ENCODE measurements at regions not wholly inside any gene's neighbourhood (a gene's known extent, or its start where the extent isn't known, plus 50 kb on each side); places are given as distances from the start of the nearest gene placed in this dataset.

DNA sequence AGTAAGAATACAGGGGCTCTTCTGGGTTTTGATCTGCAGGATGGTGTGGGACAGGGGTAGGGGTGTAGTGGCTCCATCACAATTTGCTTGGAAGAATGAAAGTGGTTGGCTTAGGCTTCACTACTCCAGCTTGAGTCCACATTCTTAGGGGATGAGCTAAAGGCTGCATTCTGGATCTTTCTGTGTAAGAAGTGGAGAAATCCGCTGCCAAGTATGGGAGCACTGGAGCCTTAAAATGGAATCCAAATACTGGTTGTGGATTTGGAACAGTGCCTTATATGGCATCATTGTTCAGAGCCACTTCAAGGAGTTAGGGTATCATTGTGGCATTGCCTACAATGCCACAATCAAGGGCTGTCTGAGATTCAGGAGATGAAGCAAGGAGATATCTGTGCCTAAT lies 187.1 kb downstream of the LMO4 start:
- no peaks in the 10 kb centered on the region for H3K4me1 Mint-ChIP-seq
- TF ChIP-seq, protein P1, sequence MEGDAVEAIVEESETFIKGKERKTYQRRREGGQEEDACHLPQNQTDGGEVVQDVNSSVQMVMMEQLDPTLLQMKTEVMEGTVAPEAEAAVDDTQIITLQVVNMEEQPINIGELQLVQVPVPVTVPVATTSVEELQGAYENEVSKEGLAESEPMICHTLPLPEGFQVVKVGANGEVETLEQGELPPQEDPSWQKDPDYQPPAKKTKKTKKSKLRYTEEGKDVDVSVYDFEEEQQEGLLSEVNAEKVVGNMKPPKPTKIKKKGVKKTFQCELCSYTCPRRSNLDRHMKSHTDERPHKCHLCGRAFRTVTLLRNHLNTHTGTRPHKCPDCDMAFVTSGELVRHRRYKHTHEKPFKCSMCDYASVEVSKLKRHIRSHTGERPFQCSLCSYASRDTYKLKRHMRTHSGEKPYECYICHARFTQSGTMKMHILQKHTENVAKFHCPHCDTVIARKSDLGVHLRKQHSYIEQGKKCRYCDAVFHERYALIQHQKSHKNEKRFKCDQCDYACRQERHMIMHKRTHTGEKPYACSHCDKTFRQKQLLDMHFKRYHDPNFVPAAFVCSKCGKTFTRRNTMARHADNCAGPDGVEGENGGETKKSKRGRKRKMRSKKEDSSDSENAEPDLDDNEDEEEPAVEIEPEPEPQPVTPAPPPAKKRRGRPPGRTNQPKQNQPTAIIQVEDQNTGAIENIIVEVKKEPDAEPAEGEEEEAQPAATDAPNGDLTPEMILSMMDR (conservative IDR thresholded peaks at IDR 0.05) = no peak
- no peak for DNase-seq (ENCODE audit: low read depth, low spot score)
- no peaks in the 10 kb centered on the region for H3K27me3 Mint-ChIP-seq (ENCODE audit: low read depth)
- no peak overlapping the region for H3K27ac Mint-ChIP-seq (ENCODE audit: unreplicated experiment)
- peaks cover 2% of the 10 kb centered on the region for H3K9me3 Mint-ChIP-seq
- no peaks in the 10 kb centered on the region for H3K36me3 Mint-ChIP-seq (ENCODE audit: low read depth)
- H3K4me3 Mint-ChIP-seq = no peak overlapping the region

DNA sequence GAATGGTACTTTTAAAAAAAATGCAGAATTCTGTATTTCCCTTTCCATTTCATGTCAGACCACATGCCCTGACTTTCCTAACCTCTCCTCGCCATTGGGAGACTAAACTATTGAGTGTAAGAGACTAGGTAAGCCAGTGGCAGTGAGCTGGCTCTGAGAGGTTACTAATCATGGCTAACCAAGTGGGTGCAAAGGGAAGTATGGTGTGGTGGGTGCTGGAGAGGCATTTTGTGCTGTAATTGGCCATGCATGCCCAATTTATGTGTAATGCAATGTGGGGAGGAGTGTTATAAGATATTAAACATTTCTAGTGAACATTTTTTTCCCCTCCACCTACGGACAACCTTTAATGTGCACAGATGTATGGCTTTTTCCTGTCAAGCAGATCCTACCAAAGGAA lies 190.1 kb downstream of the LMO4 start:
- H3K36me3 Mint-ChIP-seq (ENCODE audit: low read depth) = no peaks in the 10 kb centered on the region
- H3K4me3 Mint-ChIP-seq = no peak overlapping the region
- H3K9me3 Mint-ChIP-seq = peaks cover 3% of the 10 kb centered on the region
- no peak for DNase-seq (ENCODE audit: low read depth, low spot score)
- peaks cover 6% of the 10 kb centered on the region for H3K4me1 Mint-ChIP-seq
- H3K27me3 Mint-ChIP-seq (ENCODE audit: low read depth) = no peaks in the 10 kb centered on the region
- no peak overlapping the region for H3K27ac Mint-ChIP-seq (ENCODE audit: unreplicated experiment)
- TF ChIP-seq, protein P1 (conservative IDR thresholded peaks at IDR 0.05) = no peak

DNA sequence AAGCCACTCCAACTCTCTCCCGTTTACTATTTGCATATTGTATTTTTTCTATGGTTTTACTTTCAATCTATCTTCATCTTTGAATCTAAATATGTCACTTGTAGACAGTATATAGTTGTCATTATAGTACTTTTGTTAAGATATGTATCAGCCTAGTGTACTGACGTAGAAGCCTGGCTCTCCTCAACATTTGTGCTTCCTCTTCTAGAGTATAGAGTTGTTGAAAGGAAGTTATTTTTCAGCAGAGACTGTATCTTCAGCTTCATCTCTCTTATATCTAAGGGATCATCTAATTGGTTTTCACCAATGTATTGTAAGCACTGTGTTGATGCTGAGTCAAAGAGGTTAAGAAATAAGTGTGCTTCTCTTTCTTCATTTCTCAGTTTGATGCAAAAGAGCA lies 192.8 kb downstream of the LMO4 start:
- TF ChIP-seq, protein P1 (conservative IDR thresholded peaks at IDR 0.05) = no peak
- H3K36me3 Mint-ChIP-seq (ENCODE audit: low read depth) = no peaks in the 10 kb centered on the region
- H3K4me1 Mint-ChIP-seq = peaks cover 15% of the 10 kb centered on the region
- no peak for DNase-seq (ENCODE audit: low read depth, low spot score)
- H3K4me3 Mint-ChIP-seq = no peak overlapping the region
- H3K27ac Mint-ChIP-seq (ENCODE audit: unreplicated experiment) = no peak overlapping the region
- H3K9me3 Mint-ChIP-seq = peaks cover 3% of the 10 kb centered on the region
- H3K27me3 Mint-ChIP-seq (ENCODE audit: low read depth) = no peaks in the 10 kb centered on the region

DNA sequence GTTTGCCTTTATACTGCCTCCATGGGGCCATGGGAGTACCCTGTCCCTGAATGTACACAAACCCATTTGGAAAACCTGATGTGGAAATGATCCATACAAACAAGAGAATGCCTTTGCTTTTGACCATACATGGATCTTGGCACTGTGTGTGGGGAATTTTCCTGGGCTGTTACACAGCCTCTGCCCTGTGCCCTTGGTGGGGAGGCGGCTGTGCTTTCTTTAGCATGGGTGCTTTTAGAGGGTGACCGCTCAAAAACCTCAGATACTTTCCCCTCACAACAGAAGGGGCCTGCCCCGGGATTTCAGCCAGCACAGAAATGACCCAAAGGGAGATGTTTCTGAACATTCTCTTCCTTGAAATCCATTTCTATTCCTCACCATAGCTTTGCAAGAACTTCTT lies 194.8 kb downstream of the LMO4 start:
- Mint-ChIP-seq H3K36me3 (ENCODE audit: low read depth) (no peaks in the 10 kb centered on the region), H3K27ac (ENCODE audit: unreplicated experiment) (no peak overlapping the region), H3K9me3 (peaks cover 3% of the 10 kb centered on the region), H3K4me3 (no peak overlapping the region), H3K4me1 (peaks cover 16% of the 10 kb centered on the region), H3K27me3 (ENCODE audit: low read depth) (no peaks in the 10 kb centered on the region)
- TF ChIP-seq, protein P1 (conservative IDR thresholded peaks at IDR 0.05) = no peak
- no peak for DNase-seq (ENCODE audit: low read depth, low spot score)

DNA sequence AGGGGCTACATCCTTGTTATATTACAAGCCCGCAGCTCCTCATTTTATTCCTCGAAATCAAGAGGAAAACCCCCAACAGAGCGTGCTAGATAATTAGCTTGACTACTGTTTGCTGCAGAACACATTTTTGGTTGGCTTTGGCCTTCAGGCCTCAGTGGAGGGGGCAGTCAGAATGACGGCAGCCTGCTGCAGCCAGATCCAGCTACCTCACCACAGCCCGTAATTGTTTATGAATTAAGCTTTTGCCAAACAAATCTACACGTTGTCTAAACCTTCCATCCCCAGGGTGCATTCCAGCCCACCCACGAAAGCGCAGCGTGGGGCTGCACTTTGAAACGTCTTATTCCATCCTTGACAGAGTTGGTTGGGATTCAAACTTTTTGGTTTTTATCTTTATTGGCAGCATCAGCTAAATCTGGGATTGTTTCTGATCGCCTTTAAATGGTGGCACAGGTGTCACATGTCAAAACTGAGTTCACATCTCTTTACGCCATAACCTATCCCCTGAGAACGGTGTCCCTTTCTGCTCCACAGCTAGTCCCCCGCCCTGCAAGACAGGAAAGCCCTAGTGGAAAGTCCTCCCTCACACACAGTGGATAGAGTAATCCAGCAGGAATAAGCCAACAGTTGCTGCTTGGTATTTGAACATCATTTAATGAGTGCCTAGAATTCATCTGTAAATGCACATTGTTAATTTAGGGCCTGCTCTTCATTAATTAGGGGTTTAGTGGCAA lies 195.5 kb downstream of the LMO4 start:
- no peaks in the 10 kb centered on the region for H3K36me3 Mint-ChIP-seq (ENCODE audit: low read depth)
- no peak overlapping the region for H3K4me3 Mint-ChIP-seq
- H3K9me3 Mint-ChIP-seq = peaks cover 3% of the 10 kb centered on the region

More for the DNA sequence above, 195.5 kb downstream of the LMO4 start:
- DNase-seq (ENCODE audit: low read depth, low spot score) = no peak
- Mint-ChIP-seq H3K27me3 (ENCODE audit: low read depth) (no peaks in the 10 kb centered on the region), H3K4me1 (peaks cover 16% of the 10 kb centered on the region), H3K27ac (ENCODE audit: unreplicated experiment) (no peak overlapping the region)
- TF ChIP-seq, protein P1 (conservative IDR thresholded peaks at IDR 0.05) = no peak
